K562 (cell line): ENCODE measurements at regions not wholly inside any gene's neighbourhood (a gene's known extent, or its start where the extent isn't known, plus 50 kb on each side); places are given as distances from the start of the nearest gene placed in this dataset.

ENCODE experiments used
- JUND ChIP-seq, 2 experiments: IDR thresholded peaks; 2 replicates in 1 of 2; 3 replicates in 1 of 2; pipeline ENCODE4 v1.6.1; 2011; ENCODE audit warnings: borderline replicate concordance in 2 of 2, low read depth in 2 of 2, low read length in 2 of 2, improper control_type of control experiment in 1 of 2, missing biosample characterization in 1 of 2, missing genetic modification characterization in 1 of 2, missing genetic modification reagents in 1 of 2
- KDM4B ChIP-seq, 2 experiments: fragments of 450-650 bp in 1 of 2; sonication (generic) in 1 of 2; IDR thresholded peaks; 2 replicates each; pipeline ENCODE4 v1.6.1; 2016 to 2017; ENCODE audit warnings: borderline replicate concordance in 2 of 2, antibody characterized with exemption in 1 of 2, low read depth in 1 of 2, mild to moderate bottlenecking in 1 of 2
- TF ChIP-seq, protein P1 (sequence below), 3 experiments: IDR thresholded peaks in 2 of 3; conservative IDR thresholded peaks in 1 of 3; 2 replicates each; pipeline ENCODE4 v1.5.1; 2011 to 2012; ENCODE audit warnings: low read length in 3 of 3, mild to moderate bottlenecking in 3 of 3, control low read depth in 2 of 3, improper control_type of control experiment in 1 of 3, inconsistent platforms in 1 of 3, low read depth in 1 of 3, mixed read lengths in 1 of 3, moderate library complexity in 1 of 3; ENCODE audit not compliant: insufficient read depth in 2 of 3

DNA sequence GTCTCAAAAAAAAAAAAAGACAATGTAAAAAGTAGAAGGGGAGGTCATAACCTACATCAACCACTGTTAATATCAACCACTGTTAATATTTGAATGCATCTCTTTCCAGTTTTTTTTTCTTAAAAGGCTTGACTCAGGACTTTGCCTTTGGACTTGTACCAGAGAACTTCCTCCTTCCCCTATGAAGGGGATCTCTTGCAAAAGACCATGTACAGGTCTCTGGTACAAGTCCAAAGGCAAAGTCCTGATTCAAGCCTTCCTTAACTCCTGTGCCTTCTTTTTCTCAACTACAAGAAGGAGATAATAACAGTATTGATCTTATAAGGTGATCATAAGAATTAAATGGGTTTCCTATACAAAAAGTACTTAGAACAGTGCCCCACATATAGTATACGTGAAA lies 563.5 kb downstream of the BUD13 start:
- TF ChIP-seq, protein P1, sequence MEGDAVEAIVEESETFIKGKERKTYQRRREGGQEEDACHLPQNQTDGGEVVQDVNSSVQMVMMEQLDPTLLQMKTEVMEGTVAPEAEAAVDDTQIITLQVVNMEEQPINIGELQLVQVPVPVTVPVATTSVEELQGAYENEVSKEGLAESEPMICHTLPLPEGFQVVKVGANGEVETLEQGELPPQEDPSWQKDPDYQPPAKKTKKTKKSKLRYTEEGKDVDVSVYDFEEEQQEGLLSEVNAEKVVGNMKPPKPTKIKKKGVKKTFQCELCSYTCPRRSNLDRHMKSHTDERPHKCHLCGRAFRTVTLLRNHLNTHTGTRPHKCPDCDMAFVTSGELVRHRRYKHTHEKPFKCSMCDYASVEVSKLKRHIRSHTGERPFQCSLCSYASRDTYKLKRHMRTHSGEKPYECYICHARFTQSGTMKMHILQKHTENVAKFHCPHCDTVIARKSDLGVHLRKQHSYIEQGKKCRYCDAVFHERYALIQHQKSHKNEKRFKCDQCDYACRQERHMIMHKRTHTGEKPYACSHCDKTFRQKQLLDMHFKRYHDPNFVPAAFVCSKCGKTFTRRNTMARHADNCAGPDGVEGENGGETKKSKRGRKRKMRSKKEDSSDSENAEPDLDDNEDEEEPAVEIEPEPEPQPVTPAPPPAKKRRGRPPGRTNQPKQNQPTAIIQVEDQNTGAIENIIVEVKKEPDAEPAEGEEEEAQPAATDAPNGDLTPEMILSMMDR (IDR thresholded peaks at IDR 0.05 in 2 of 3, conservative IDR thresholded peaks at IDR 0.05 in 1 of 3; ENCODE audit: insufficient read depth in 2 of 3, low read depth in 1 of 3, low read length in 3 of 3) = no peak
- TF ChIP-seq JUND (IDR thresholded peaks at IDR 0.05; ENCODE audit: borderline replicate concordance, low read depth, low read length) (no peak), JUND (tag; IDR thresholded peaks at IDR 0.05; ENCODE audit: borderline replicate concordance, low read depth, low read length) (no peak), KDM4B (IDR thresholded peaks at IDR 0.05; ENCODE audit: borderline replicate concordance in 2 of 2, low read depth in 1 of 2) (no peak)
